ENCODE measurements at regions not wholly inside any gene's neighbourhood (a gene's known extent, or its start where the extent isn't known, plus 50 kb on each side); places are given as distances from the start of the nearest gene placed in this dataset.

DNA sequence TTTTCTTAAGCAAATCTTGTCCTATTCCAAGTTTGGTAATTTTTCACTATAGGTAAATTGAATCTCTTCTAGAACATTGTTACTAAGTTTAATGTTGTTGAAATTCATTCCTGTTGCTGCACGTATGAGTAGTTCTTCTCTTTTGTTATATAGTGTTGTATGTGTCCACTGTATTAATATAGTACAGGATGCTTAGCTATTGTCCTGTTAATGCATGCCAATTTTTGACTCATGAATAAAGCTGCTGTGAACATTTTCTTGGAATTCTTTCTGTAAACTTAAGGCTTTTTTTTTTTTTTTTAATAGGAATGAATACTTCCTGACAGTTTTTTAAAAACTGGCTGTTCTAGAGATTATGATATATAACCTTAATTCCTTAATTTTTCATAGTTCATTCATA lies 326.9 kb downstream of the SLC4A3 start:
- no peaks in the 10 kb centered on the region for H4K20me1 ChIP-seq (replicated peaks; ENCODE audit: control insufficient read depth, insufficient read depth, low read length)
- WGBS (ENCODE audit: insufficient coverage, low coverage, missing lambda C conversion rate) = 0% methylated on average over 1 of the region's 1 CpG
- H2AFZ ChIP-seq (ENCODE audit: low read depth, low read length) = no peak overlapping the region
- H3K9me3 ChIP-seq (replicated peaks; ENCODE audit: control insufficient read depth, insufficient read depth, low read depth, low read length) = no peaks in the 10 kb centered on the region
- no peak overlapping the region for H3K4me2 ChIP-seq (ENCODE audit: insufficient read depth, low read length)
- no peak overlapping the region for H3K9ac ChIP-seq (ENCODE audit: insufficient read depth in 1 of 2, low read depth in 2 of 2, low read length in 2 of 2)
- intact Hi-C loops (cut with micrococcal nuclease) (no loop called here), in situ Hi-C loops (cut with MboI) (no loop called here)
- ATAC-seq = no peak
- no peak for DNase-seq (ENCODE audit: extremely low read depth in 1 of 4, low spot score in 3 of 4)
- H3K27me3 ChIP-seq (ENCODE audit: control insufficient read depth in 2 of 2, insufficient read depth in 2 of 2, low read length in 2 of 2) = no peaks in the 10 kb centered on the region
- H3K79me2 ChIP-seq (ENCODE audit: control insufficient read depth, insufficient read depth, low read length) = no peaks in the 10 kb centered on the region
- ChIA-PET POLR2A (no interaction called here), CTCF (ENCODE audit: low intra/inter-chr PET ratio) (no interaction called here)
- TF ChIP-seq ZNF445 (CRISPR knock-in tag; IDR thresholded peaks at IDR 0.05; ENCODE audit: low read depth) = no peak
- TF ChIP-seq ZC3H11A (IDR thresholded peaks at IDR 0.05; ENCODE audit: low read depth, low read length) = no peak
- TF ChIP-seq NUFIP1 (IDR thresholded peaks at IDR 0.05; ENCODE audit: partially characterized antibody) = no peak
- no peak for TF ChIP-seq FOXA3 (CRISPR knock-in tag; conservative IDR thresholded peaks at IDR 0.05 in 1 of 2, IDR thresholded peaks at IDR 0.05 in 1 of 2)
- TF ChIP-seq BRF2 (IDR thresholded peaks at IDR 0.05; ENCODE audit: borderline replicate concordance, insufficient read depth, insufficient read length) = no peak
- TF ChIP-seq DACH1 (IDR thresholded peaks at IDR 0.05; ENCODE audit: partially characterized antibody) = no peak
- no peak for TF ChIP-seq ZNF224 (CRISPR knock-in tag; IDR thresholded peaks at IDR 0.05)
- no peak for TF ChIP-seq ZNF707 (CRISPR knock-in tag; conservative IDR thresholded peaks at IDR 0.05)
- no peak for TF ChIP-seq PATZ1 (CRISPR knock-in tag; IDR thresholded peaks at IDR 0.05; ENCODE audit: borderline replicate concordance)
- no peak for TF ChIP-seq USF1 (CRISPR knock-in tag; IDR thresholded peaks at IDR 0.05)
- no peak for TF ChIP-seq PHTF2 (CRISPR knock-in tag; IDR thresholded peaks at IDR 0.05)
- TF ChIP-seq HMBOX1 (IDR thresholded peaks at IDR 0.05) = no peak
- no peak for TF ChIP-seq NCOA2 (IDR thresholded peaks at IDR 0.05; ENCODE audit: partially characterized antibody in 2 of 2)
- no peak for TF ChIP-seq MEF2D (tag; conservative IDR thresholded peaks at IDR 0.05; ENCODE audit: low read depth)
- TF ChIP-seq ATF7 (IDR thresholded peaks at IDR 0.05) = no peak
- TF ChIP-seq XRCC3 (IDR thresholded peaks at IDR 0.05) = no peak
- no peak for TF ChIP-seq FOXK2 (conservative IDR thresholded peaks at IDR 0.05 in 1 of 2, IDR thresholded peaks at IDR 0.05 in 1 of 2; ENCODE audit: low read depth in 2 of 2)
- TF ChIP-seq TAF1 (IDR thresholded peaks at IDR 0.05; ENCODE audit: control insufficient read depth, extremely low read depth, insufficient read depth, low read length, severe bottlenecking) = no peak
- H3K4me3 ChIP-seq = no peak overlapping the region
- no TSS peak for BruUV-seq (replicated peaks)
- no peaks in the 10 kb centered on the region for H3K9me1 ChIP-seq (ENCODE audit: control insufficient read depth, insufficient read depth, low read length)
- no peaks in the 10 kb centered on the region for H3K36me3 ChIP-seq (ENCODE audit: control insufficient read depth, insufficient read depth, low read length)
- FAIRE-seq = no peak
- H3K4me1 ChIP-seq (replicated peaks in 1 of 2; ENCODE audit: control insufficient read depth in 2 of 2, insufficient read depth in 2 of 2, low read length in 2 of 2) = no peaks in the 10 kb centered on the region
- H3K27ac ChIP-seq (ENCODE audit: extremely low read depth, low read depth, low read length) = no peak overlapping the region

Data from K562 (cell line).